ENCODE measurements at regions not wholly inside any gene's neighbourhood (a gene's known extent, or its start where the extent isn't known, plus 50 kb on each side); places are given as distances from the start of the nearest gene placed in this dataset.

DNA sequence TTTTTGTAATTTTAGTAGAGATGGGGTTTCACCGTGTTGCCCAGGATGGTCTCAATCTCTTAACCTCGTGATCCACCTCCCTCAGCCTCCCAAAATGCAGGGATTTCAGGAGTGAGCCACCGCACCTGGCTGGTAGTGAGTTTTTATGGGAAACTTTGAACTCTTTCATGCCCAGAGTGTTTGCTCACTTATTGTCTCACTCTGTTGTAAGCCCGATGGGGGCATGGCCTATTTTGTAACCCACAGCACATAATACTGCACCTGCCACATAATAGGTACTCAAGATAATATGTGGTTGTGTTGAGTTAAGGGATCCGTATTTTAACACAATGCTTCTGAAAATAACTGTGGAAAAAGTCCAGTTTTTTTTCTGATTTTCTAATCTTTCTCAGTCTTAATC, 109.6 kb upstream of the GIMD1 start:
- no peaks in the 10 kb centered on the region for H3K9me3 ChIP-seq
- TF ChIP-seq, protein P1, sequence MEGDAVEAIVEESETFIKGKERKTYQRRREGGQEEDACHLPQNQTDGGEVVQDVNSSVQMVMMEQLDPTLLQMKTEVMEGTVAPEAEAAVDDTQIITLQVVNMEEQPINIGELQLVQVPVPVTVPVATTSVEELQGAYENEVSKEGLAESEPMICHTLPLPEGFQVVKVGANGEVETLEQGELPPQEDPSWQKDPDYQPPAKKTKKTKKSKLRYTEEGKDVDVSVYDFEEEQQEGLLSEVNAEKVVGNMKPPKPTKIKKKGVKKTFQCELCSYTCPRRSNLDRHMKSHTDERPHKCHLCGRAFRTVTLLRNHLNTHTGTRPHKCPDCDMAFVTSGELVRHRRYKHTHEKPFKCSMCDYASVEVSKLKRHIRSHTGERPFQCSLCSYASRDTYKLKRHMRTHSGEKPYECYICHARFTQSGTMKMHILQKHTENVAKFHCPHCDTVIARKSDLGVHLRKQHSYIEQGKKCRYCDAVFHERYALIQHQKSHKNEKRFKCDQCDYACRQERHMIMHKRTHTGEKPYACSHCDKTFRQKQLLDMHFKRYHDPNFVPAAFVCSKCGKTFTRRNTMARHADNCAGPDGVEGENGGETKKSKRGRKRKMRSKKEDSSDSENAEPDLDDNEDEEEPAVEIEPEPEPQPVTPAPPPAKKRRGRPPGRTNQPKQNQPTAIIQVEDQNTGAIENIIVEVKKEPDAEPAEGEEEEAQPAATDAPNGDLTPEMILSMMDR (IDR thresholded peaks at IDR 0.05) = no peak
- ATAC-seq (no peak), DNase-seq (no peak)
- intact Hi-C loops (cut with DNase I) = no loop called here
- no peaks in the 10 kb centered on the region for H3K36me3 ChIP-seq
- H3K4me1 ChIP-seq = no peaks in the 10 kb centered on the region
- no peak overlapping the region for H3K27ac ChIP-seq
- H3K4me3 ChIP-seq = no peak overlapping the region
- no peaks in the 10 kb centered on the region for H3K27me3 ChIP-seq

DNA sequence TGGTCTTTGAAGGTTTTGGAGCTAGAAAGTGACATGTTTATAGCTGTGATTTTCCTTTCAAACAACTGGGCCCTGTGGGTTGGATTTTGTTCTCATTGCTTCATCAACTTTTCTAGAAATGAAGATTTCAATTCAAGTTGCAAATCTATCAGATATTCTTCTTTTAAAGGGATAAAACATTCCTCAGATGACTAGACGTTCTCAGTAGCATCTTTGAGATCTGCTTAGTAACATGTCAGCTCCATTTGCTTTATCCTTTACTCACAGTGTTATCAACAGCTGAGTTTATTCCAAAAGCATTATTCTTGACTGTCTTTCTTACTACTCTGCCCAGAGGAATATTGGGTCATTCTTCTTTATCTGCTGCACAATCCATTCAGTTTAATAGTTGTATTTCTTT, 108.2 kb upstream of the GIMD1 start:
- H3K36me3 ChIP-seq = no peaks in the 10 kb centered on the region
- H3K9me3 ChIP-seq = no peaks in the 10 kb centered on the region
- no peaks in the 10 kb centered on the region for H3K27me3 ChIP-seq
- DNase-seq (no peak), ATAC-seq (no peak)
- intact Hi-C loops (cut with DNase I) = no loop called here
- TF ChIP-seq, protein P1 (IDR thresholded peaks at IDR 0.05) = no peak
- H3K27ac ChIP-seq = no peak overlapping the region
- H3K4me3 ChIP-seq = no peak overlapping the region
- H3K4me1 ChIP-seq = no peaks in the 10 kb centered on the region

DNA sequence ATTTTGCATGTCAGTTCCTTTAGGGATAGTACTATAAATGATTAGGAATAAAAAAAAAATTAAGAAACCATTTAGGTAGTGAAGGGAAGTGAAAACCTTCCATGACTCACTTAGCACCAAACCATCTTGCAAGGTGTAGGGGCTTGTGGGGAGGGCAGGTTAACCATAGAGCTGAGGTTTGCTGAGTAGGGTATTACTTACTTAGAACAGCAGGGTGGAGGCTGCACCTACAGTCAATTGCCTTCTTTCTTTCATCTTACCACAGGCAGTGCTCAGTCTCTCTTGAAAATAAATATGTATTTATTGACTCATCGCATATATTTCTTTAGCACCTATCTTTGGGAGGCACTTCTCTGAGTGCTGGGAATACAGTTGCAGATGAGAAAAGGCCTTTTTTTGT, 104.9 kb upstream of the GIMD1 start:
- H3K4me3 ChIP-seq = no peak overlapping the region
- H3K9me3 ChIP-seq = no peaks in the 10 kb centered on the region
- DNase-seq (no peak), ATAC-seq (no peak)
- no peak overlapping the region for H3K27ac ChIP-seq
- no peaks in the 10 kb centered on the region for H3K36me3 ChIP-seq
- no peaks in the 10 kb centered on the region for H3K4me1 ChIP-seq
- TF ChIP-seq, protein P1 (IDR thresholded peaks at IDR 0.05) = no peak
- no peaks in the 10 kb centered on the region for H3K27me3 ChIP-seq
- intact Hi-C loops (cut with DNase I) = no loop called here

DNA sequence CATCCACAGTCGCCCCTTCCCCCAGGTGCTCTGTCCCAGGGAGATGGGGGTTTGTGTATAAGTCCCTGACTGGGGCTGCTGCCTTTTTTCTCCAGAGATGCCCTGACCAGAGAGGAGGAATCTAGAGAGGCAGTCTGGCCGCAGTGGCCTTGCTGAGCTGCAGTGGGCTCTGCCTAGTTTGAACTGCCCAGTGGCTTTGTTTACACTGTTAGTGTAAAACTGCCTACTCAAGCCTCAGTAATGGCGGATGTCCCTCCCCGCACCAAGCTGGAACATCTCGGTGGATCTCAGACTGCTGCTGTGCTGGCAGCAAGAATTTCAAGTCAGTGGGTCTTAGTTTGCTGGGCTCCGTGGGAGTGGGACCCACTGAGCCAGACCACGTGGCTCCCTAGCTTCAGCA, 102.6 kb upstream of the GIMD1 start:
- Histone ChIP-seq H3K27ac (no peak overlapping the region), H3K36me3 (no peaks in the 10 kb centered on the region), H3K9me3 (no peaks in the 10 kb centered on the region), H3K4me1 (no peaks in the 10 kb centered on the region), H3K27me3 (no peaks in the 10 kb centered on the region), H3K4me3 (no peak overlapping the region)
- intact Hi-C loops (cut with DNase I) = no loop called here
- DNase-seq = no peak
- TF ChIP-seq, protein P1 (IDR thresholded peaks at IDR 0.05) = no peak
- ATAC-seq = no peak

DNA sequence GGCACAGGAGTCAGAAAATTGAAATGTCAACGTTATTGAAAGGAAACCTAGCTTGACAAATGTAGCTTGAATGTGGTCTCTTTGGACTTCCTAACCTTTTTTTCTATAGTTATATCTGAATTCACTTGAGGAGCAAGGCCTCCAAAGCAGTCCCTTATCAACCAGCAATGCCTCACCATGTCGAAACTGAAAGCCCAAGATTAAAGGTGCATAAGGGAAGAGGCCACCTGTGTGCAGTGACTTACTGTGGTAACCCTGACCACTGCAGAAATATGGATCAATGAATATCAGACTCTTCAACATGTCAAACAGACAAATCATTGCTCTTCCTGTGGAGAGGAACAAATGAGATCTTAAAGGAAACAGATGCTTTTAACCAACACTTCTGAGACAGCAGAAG, 95.0 kb upstream of the GIMD1 start:
- intact Hi-C loops (cut with DNase I) = no loop called here
- DNase-seq = no peak
- TF ChIP-seq, protein P1 (IDR thresholded peaks at IDR 0.05) = no peak
- H3K9me3 ChIP-seq = no peaks in the 10 kb centered on the region
- no peaks in the 10 kb centered on the region for H3K36me3 ChIP-seq
- H3K4me1 ChIP-seq = no peaks in the 10 kb centered on the region
- H3K27ac ChIP-seq = no peak overlapping the region
- no peak for ATAC-seq
- no peaks in the 10 kb centered on the region for H3K27me3 ChIP-seq
- no peak overlapping the region for H3K4me3 ChIP-seq

DNA sequence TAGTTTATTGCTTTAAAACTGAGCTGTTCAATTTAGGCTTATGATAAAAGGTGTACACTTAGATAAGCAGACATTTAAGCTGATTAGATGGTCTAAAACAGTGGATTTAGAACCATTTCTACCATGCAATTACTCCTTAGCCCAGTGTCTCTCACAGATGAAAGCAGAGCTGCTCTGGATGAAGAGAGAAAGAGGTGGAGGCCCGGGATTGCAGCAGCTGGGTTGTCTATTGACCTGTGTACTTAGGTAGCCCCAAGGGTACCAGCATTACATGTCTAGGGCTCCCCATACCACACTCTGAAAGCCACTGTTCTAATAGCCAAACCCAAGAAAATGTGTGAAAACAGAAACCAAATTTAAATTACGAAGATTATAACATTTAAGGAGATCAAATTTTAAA, 86.0 kb upstream of the GIMD1 start:
- H3K27ac ChIP-seq = no peak overlapping the region
- intact Hi-C loops (cut with DNase I) = no loop called here
- no peaks in the 10 kb centered on the region for H3K36me3 ChIP-seq
- no peak overlapping the region for H3K4me3 ChIP-seq
- TF ChIP-seq, protein P1 (IDR thresholded peaks at IDR 0.05) = no peak
- no peaks in the 10 kb centered on the region for H3K27me3 ChIP-seq
- DNase-seq (no peak), ATAC-seq (no peak)
- no peaks in the 10 kb centered on the region for H3K9me3 ChIP-seq
- H3K4me1 ChIP-seq = no peaks in the 10 kb centered on the region

Measured in upper lobe of right lung (tissue), 1 donor.